H1 (cell line): ENCODE measurements at regions not wholly inside any gene's neighbourhood (a gene's known extent, or its start where the extent isn't known, plus 50 kb on each side); places are given as distances from the start of the nearest gene placed in this dataset.

Source experiments
- CTCF ChIA-PET: fragments of 300-600 bp; sonication (Branson Sonifier 250); formaldehyde crosslinking; loops from one replicate; lab custom pipeline; 2021; ENCODE audit not compliant: partially characterized antibody; lab: Charles Lee
- POLR2A ChIA-PET: fragments of 300-600 bp; sonication (Branson Sonifier 250); formaldehyde crosslinking; loops from one replicate; lab custom pipeline; 2021; ENCODE audit warnings: inconsistent platforms; ENCODE audit not compliant: partially characterized antibody; lab: Charles Lee
- DNase-seq, 2 experiments: peaks; one replicate each; pipeline versions ENCODE4 v3.0.0 to v3.0.0-alpha.2; 2010 to 2022; ENCODE audit warnings: low spot score in 2 of 2, low read depth in 1 of 2, mixed read lengths in 1 of 2
- FAIRE-seq: peaks from 2 replicates; lab custom pipeline; 2011; peaks lifted over from hg19 to GRCh38; lab: Jason Lieb, UNC
- H2AFZ ChIP-seq: 2 replicates; pipeline ENCODE4 v1.8.1; 2012; ENCODE audit warnings: low read length, inconsistent platforms
- H2AK5ac ChIP-seq: 2 replicates; pipeline ENCODE4 v1.6.1; 2013; ENCODE audit warnings: low read depth, low read length
- H2BK120ac ChIP-seq: replicated peaks from 2 replicates; pipeline ENCODE3; 2013; ENCODE audit warnings: low read depth, low read length, inconsistent platforms
- H2BK12ac ChIP-seq: 2 replicates; pipeline ENCODE4 v1.6.1; 2013; ENCODE audit warnings: low read depth, low read length
- H2BK15ac ChIP-seq: 2 replicates; pipeline ENCODE4 v1.6.1; 2013; ENCODE audit warnings: low read length
- H2BK20ac ChIP-seq: 2 replicates; pipeline ENCODE4 v1.6.1; 2013; ENCODE audit warnings: low read length
- H2BK5ac ChIP-seq: 2 replicates; pipeline ENCODE4 v1.6.1; 2013; ENCODE audit warnings: low read depth, low read length
- H3K14ac ChIP-seq: 2 replicates; pipeline ENCODE4 v1.6.1; 2013; ENCODE audit warnings: inconsistent platforms; ENCODE audit not compliant: insufficient read length
- H3K18ac ChIP-seq: 2 replicates; pipeline ENCODE4 v1.6.1; 2013; ENCODE audit warnings: low read length; ENCODE audit errors: extremely low read depth
- H3K23ac ChIP-seq: 2 replicates; pipeline ENCODE4 v1.6.1; 2013; ENCODE audit warnings: inconsistent platforms; ENCODE audit not compliant: insufficient read length
- H3K23me2 ChIP-seq: 2 replicates; pipeline ENCODE4 v1.6.1; 2013; ENCODE audit warnings: low read depth, low read length
- H3K27ac ChIP-seq: 2 replicates; pipeline ENCODE4 v1.6.1; 2011; ENCODE audit warnings: low read depth, low read length, inconsistent platforms
- H3K27me3 ChIP-seq, 4 experiments: replicated peaks in 1 of 4; 1 replicate in 1 of 4; 2 replicates in 3 of 4; pipeline versions ENCODE4 v1.6.1 to v1.8.1; 2011 to 2013; ENCODE audit warnings: low read length in 3 of 4, mild to moderate bottlenecking in 3 of 4, inconsistent platforms in 2 of 4, mixed read lengths in 2 of 4, moderate library complexity in 1 of 4; ENCODE audit not compliant: control insufficient read depth in 3 of 4, insufficient read depth in 3 of 4; ENCODE audit errors: extremely low read depth in 1 of 4
- H3K36me3 ChIP-seq, 4 experiments: 2 replicates each; pipeline versions ENCODE4 v1.6.1 to v1.8.1; 2011 to 2013; ENCODE audit warnings: mild to moderate bottlenecking in 4 of 4, low read length in 3 of 4, moderate library complexity in 2 of 4, control low read depth in 1 of 4, inconsistent platforms in 1 of 4; ENCODE audit not compliant: insufficient read depth in 4 of 4, control insufficient read depth in 2 of 4
- H3K4ac ChIP-seq: replicated peaks from 2 replicates; pipeline ENCODE3; 2013; ENCODE audit warnings: low read length, low read depth, mixed read lengths, inconsistent platforms; ENCODE audit not compliant: insufficient read length
- H3K4me1 ChIP-seq, 4 experiments: replicated peaks in 1 of 4; 1 replicate in 1 of 4; 2 replicates in 3 of 4; pipeline versions ENCODE4 v1.6.1 to v1.8.1; 2011 to 2013; ENCODE audit warnings: low read length in 3 of 4, inconsistent platforms in 2 of 4, mixed read lengths in 1 of 4; ENCODE audit not compliant: insufficient read depth in 4 of 4, control insufficient read depth in 3 of 4
- H3K4me2 ChIP-seq, 2 experiments: 2 replicates each; pipeline versions ENCODE4 v1.6.1 to v1.8.1; 2011 to 2013; ENCODE audit warnings: low read depth in 2 of 2, low read length in 2 of 2, control low read depth in 1 of 2, inconsistent platforms in 1 of 2, mild to moderate bottlenecking in 1 of 2; ENCODE audit not compliant: insufficient read depth in 1 of 2
- H3K4me3 ChIP-seq, 4 experiments: fragments of 200-600, 300-600 bp in 1 of 4; sonication (generic), shearing (Covaris generic), sonication (Bioruptor Twin) in 1 of 4; 2 replicates each; pipeline versions ENCODE4 v1.5.1 to v1.8.1; 2011 to 2016; ENCODE audit warnings: low read length in 4 of 4, low read depth in 3 of 4, control low read depth in 2 of 4, inconsistent platforms in 2 of 4, mild to moderate bottlenecking in 2 of 4, mixed read lengths in 1 of 4, moderate library complexity in 1 of 4; ENCODE audit not compliant: insufficient read depth in 2 of 4; ENCODE audit errors: extremely low read depth in 1 of 4
- H3K56ac ChIP-seq: replicated peaks from 2 replicates; pipeline ENCODE3; 2013; ENCODE audit warnings: low read depth, mild to moderate bottlenecking, mixed read lengths, low read length, inconsistent platforms; ENCODE audit not compliant: insufficient read length
- H3K79me1 ChIP-seq: 2 replicates; pipeline ENCODE4 v1.6.1; 2013; ENCODE audit warnings: low read depth, low read length, control low read depth
- H3K79me2 ChIP-seq, 2 experiments: 2 replicates each; pipeline versions ENCODE4 v1.6.1 to v1.8.1; 2012 to 2013; ENCODE audit warnings: low read length in 2 of 2, mild to moderate bottlenecking in 2 of 2, inconsistent platforms in 1 of 2; ENCODE audit not compliant: insufficient read depth in 2 of 2, control insufficient read depth in 1 of 2
- H3K9ac ChIP-seq, 4 experiments: replicated peaks in 1 of 4; 1 replicate in 1 of 4; 2 replicates in 3 of 4; pipeline versions ENCODE4 v1.6.1 to v1.8.1; 2011 to 2013; ENCODE audit warnings: low read depth in 3 of 4, low read length in 3 of 4, control low read depth in 2 of 4, mild to moderate bottlenecking in 2 of 4, moderate library complexity in 2 of 4, inconsistent platforms in 1 of 4; ENCODE audit errors: extremely low read depth in 1 of 4
- H3K9me3 ChIP-seq, 2 experiments: 2 replicates each; pipeline versions ENCODE4 v1.6.1 to v1.8.1; 2012 to 2013; ENCODE audit warnings: mild to moderate bottlenecking in 2 of 2, moderate library complexity in 2 of 2, control low read depth in 1 of 2, inconsistent platforms in 1 of 2, low read depth in 1 of 2, low read length in 1 of 2, mixed read lengths in 1 of 2; ENCODE audit not compliant: insufficient read depth in 2 of 2
- H4K20me1 ChIP-seq, 2 experiments: replicated peaks in 1 of 2; 2 replicates each; pipeline versions ENCODE3 to v1.8.1; 2011 to 2013; ENCODE audit warnings: inconsistent platforms in 2 of 2, low read length in 2 of 2, mild to moderate bottlenecking in 1 of 2; ENCODE audit not compliant: insufficient read depth in 2 of 2, control insufficient read depth in 1 of 2
- H4K5ac ChIP-seq: 2 replicates; pipeline ENCODE4 v1.6.1; 2013; ENCODE audit warnings: low read length, low read depth, mixed read lengths, inconsistent platforms; ENCODE audit not compliant: insufficient read length
- H4K8ac ChIP-seq: 2 replicates; pipeline ENCODE4 v1.8.0; 2013; ENCODE audit warnings: mild to moderate bottlenecking, moderate library complexity, low read length, inconsistent platforms; ENCODE audit not compliant: insufficient read depth; ENCODE audit errors: extremely low read depth
- H4K91ac ChIP-seq: replicated peaks from 2 replicates; pipeline ENCODE3; 2013; ENCODE audit warnings: low read length, mixed read lengths, inconsistent platforms; ENCODE audit not compliant: insufficient read length
- ATF2 ChIP-seq: IDR thresholded peaks from 2 replicates; pipeline ENCODE4 v1.6.1; 2012; ENCODE audit warnings: low read length, inconsistent platforms
- KDM5A ChIP-seq: fragments of 200-600 bp; IDR thresholded peaks from 2 replicates; pipeline ENCODE4 v1.7.1; 2012; ENCODE audit warnings: mild to moderate bottlenecking, low read length, inconsistent platforms, mixed read lengths
- SIN3A ChIP-seq, 2 experiments: IDR thresholded peaks in 1 of 2; conservative IDR thresholded peaks in 1 of 2; 2 replicates each; pipeline ENCODE4 v1.6.1; 2011 to 2012; ENCODE audit warnings: low read length in 2 of 2, improper control_type of control experiment in 1 of 2, low read depth in 1 of 2, mild to moderate bottlenecking in 1 of 2
- WGBS, 2 experiments: shearing (Covaris generic) in 1 of 2; methylation state at CpG; one replicate each; pipeline versions ENCODE4 v1.1.6 to v1.1.7; 2013 to 2015; ENCODE audit warnings: low lambda C conversion rate in 2 of 2, mixed read lengths in 2 of 2, inconsistent platforms in 1 of 2, low coverage in 1 of 2, missing lambda C conversion rate in 1 of 2; ENCODE audit not compliant: insufficient replicate concordance in 2 of 2, insufficient coverage in 1 of 2, insufficient read length in 1 of 2; ENCODE audit errors: extremely low coverage in 1 of 2, missing lambda C conversion rate in 1 of 2; 5-methylcytosine and 5-hydroxymethylcytosine counted together

DNA sequence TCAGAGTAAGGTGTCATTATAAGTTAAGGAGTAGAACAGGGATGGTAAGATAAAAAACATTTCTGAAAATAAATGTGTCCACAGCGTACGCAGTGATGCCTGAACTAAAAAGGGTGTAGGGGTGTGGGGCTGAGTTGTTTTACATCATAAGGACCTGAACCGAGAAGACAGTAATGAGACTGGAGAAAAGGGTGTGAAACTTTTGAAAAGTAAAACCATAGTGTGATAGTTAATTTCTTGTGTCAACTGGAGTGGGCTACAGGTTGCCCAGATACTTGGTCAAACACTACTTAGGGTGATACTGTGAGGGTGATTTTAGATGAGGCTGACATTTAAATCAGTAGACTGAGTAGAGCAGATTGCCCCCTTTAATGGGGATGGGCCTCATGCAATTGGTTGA, 169.0 kb upstream of the PRPS1L1 start:
- Histone ChIP-seq H2BK120ac (no peak overlapping the region), H2AK5ac (no peak overlapping the region), H3K4ac (no peak overlapping the region), H2BK15ac (no peak overlapping the region), H3K9ac (no peak overlapping the region), H3K36me3 (no peaks in the 10 kb centered on the region), H3K9me3 (no peaks in the 10 kb centered on the region), H4K91ac (no peak overlapping the region), H3K79me2 (no peaks in the 10 kb centered on the region), H3K4me3 (no peak overlapping the region), H4K8ac (no peak overlapping the region), H3K4me2 (no peak overlapping the region), H2BK5ac (no peak overlapping the region), H2BK12ac (no peak overlapping the region), H3K79me1 (no peaks in the 10 kb centered on the region), H3K23ac (no peak overlapping the region), H3K4me1 (no peaks in the 10 kb centered on the region), H4K5ac (no peak overlapping the region), H3K27ac (no peak overlapping the region), H3K27me3 (no peaks in the 10 kb centered on the region), H3K56ac (no peak overlapping the region), H2AFZ (no peak overlapping the region), H3K23me2 (no peaks in the 10 kb centered on the region; the same call in 1 of the 2 replicates), H2BK20ac (no peak overlapping the region), H4K20me1 (no peaks in the 10 kb centered on the region), H3K18ac (no peak overlapping the region), H3K14ac (no peak overlapping the region)
- FAIRE-seq (no peak), DNase-seq (no peak)
- WGBS, 2 experiments = 83% methylated on average over 3 of the region's 3 CpGs; no CpG with 5 or more reads in 1 of the 2 experiments
- no peak for TF ChIP-seq ATF2
- no peak for TF ChIP-seq KDM5A
- TF ChIP-seq SIN3A (conservative IDR thresholded peaks at IDR 0.05 in 1 of 2, IDR thresholded peaks at IDR 0.05 in 1 of 2; ENCODE audit: low read depth in 1 of 2, low read length in 2 of 2) = no peak
- POLR2A ChIA-PET = no interaction called here
- CTCF ChIA-PET = no interaction called here
